HUDEP-2 (cell line): ENCODE measurements at regions not wholly inside any gene's neighbourhood (a gene's known extent, or its start where the extent isn't known, plus 50 kb on each side); places are given as distances from the start of the nearest gene placed in this dataset.

ENCODE experiments used
- DNase-seq, 76 experiments: peaks; one replicate each; lab custom pipeline; 2025; ENCODE audit not compliant: unreplicated experiment in 76 of 76; lab: John Stamatoyannopoulos, UW

DNA sequence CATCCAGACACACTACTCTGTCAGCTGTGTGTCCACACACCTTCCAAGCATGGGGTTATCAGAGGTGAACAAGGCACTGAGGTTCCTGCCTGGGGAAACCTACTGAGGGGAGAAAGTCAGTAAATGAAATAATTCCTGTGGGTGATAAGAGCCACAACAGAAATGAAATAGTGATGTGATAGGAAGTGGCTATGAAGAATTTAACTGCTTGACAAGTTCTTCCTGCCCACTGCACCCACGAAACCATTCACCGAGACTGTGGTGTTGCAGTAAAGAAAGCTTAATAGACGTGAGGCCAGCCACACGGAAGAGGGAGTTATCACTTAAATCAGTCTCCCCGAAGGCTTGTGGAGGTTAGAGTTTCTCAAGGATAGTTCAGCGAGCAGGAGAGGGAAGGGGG lies 353.1 kb downstream of the UQCRFS1 start:
- DNase-seq: no peak

DNA sequence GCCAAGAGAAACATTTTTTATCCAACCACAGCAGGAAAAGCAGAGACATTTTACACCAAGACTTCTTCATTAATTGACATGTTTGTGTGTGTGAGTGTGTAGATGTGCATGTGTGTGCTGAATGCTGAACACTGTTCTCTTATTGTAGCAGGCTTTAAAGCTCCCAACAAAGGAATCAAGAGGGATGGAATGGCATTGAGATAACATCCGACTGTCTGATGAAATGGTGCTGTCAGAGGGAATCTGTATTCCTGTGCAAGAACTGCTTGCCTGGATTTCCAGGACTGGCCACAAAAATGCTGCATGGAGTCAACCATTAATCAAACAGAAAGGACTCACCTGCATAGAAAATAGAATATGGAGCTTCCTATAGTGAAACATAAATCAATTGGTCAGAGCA lies 354.0 kb downstream of the UQCRFS1 start:
- no peak for DNase-seq

DNA sequence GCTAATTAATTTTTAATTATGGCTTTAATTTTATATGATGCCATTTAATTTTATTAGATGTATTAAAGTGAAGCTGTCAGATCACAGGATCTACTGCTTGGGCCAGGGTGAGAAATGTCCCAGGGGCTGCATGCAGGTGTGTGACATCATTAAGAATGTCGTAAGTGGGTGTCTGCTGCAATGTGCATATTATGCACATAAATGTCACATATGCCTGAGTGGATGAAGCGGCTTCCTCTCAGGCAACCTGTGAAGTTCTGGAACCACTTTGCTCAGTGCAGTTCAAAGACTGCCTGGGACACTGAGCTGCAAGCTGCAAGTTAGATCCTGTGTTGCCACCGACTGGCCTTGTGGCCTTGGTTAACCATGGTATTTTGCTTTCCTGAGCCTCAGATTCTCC lies 355.0 kb downstream of the UQCRFS1 start:
- no peak for DNase-seq

DNA sequence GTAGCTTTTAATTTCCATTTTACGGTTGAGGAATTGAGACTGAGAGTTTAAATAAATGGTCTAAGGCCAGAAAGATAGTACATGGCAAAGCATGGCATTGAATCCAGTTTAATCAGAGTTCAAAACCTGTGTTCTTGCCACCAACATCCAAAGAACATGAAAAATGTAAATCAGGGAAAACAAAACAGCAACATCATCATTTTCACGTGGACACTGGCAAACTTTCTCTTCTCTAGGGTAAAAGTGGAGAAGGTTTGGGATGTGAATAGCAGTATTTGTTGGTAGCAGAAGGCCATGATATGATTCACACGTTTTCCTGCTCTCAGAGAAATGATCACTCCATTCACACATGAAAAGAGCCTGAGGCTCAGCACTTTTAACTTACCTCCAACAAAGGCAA lies 357.7 kb downstream of the UQCRFS1 start:
- DNase-seq: no peak

DNA sequence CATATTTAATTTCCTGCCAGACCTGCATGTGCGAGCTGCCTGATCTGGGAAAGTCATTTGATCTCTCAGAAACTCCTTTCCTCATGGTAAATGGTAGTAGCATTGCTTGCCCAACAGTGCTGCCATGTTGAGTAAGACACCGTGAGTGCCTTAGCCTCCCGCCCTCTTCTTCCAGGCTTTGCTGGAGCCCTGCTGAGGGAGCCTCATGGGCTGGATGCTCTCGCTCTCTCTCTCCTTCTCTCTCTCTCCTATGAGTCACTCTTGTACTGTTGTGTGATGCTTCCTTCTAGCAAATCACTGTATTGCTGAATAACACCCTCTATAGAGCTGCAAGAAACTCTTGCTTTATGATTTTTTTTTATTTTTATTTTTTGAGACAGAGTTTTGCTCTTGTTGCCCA lies 365.5 kb downstream of the UQCRFS1 start:
- no peak for DNase-seq

DNA sequence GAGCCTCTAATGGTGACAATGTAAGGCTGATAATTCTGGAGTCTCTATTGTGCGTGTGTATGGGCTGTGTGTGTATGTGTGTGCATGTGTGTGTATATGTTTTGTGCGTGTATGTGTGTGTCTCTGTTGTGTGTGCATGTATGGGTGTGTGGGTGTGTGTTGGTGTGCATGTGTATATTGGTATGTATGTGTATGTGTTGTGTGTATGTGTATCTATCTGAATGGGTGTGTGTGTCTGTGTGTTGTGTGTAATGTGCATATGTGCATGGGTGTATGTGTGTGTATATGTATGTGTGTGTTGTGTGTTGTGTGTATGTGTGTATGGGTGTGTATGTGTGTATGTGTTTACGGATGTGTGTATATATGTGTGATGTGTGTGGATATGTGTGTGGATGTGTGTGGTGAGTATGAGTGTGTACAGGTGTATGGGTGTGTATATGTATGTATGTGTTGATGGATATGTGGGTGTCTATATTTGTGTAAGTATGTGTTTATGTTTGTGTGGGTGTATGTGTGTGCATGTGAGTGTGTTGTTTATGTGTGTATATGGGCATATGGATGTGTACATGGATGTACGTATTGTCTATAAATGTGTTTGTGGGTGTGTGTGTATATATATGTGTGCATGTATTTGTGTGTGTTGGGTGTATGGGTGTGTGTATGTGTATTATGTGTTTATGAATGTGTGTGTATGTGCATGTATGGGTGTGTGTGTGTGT lies 366.7 kb downstream of the UQCRFS1 start:
- no peak for DNase-seq

DNA sequence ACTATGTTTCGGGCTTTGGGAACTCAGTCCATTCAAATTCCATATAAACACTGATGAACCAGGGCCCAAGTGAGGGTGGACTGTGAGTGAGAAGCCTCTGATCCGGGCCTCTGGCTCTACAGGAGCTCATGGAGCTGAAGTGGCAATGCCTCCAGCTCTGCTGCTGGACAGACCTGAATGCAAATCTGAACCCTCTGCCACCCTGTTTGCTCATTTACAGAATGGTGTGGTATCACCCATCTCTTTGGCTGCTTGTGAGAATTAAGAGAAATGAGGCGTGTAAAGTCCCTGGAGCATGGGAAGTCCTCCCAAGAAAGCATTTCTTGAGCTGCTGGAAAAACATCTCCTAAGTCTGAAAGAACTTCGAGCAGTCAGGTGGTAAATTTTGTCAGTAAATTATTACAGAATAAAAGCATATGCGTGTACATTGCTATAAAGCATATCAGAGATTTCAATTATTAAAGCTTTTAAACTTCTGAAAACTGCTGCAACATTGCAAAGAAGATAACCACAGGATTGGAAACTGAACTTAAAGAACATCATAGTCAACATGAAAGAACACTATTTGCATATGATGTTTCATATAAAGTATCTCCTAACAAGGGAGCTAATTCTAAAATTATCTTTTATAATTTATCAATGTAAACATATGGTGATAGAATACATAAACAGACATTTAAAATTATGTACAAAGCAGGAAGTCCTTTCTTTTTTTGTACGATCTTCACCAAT lies 369.0 kb downstream of the UQCRFS1 start:
- DNase-seq: no peak

DNA sequence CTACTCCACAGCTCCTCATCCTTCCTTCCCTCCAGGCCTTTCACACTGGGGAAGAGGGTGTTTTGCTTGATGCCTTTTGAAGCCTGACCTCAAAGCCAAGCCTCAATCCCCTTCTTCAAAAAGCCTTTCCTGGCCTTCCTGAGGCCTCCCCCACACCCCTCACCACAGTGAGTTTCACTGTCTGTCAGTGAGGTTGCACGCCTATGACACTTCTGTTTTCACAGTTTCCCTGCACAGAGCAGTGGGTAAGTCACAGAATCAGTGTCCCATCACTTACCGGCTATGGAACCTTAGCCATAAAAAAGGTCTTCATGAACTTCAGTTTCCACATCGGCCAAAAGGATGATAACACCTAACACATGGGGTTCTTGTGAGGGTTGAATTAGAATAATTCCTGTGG lies 371.4 kb downstream of the UQCRFS1 start:
- DNase-seq: no peak

DNA sequence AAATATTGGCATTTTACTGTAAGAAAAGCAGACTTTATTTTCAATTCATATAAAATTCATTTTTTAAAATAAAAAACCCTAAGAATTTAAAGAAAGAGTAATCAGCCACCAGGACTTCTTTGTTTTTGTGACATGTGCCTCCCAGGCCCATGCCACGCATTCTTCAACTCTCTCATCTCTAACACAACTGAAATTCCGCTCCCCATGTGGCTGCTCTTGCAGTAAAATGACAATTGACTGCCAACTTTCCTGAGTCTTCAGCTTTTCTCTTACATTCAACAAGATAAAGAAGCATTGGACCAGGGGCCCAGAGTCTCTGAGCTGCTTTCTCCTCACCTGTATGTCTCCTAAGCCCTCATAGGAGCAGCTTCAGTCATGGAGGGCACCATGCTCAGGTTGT lies 372.1 kb downstream of the UQCRFS1 start:
- DNase-seq: no peak

DNA sequence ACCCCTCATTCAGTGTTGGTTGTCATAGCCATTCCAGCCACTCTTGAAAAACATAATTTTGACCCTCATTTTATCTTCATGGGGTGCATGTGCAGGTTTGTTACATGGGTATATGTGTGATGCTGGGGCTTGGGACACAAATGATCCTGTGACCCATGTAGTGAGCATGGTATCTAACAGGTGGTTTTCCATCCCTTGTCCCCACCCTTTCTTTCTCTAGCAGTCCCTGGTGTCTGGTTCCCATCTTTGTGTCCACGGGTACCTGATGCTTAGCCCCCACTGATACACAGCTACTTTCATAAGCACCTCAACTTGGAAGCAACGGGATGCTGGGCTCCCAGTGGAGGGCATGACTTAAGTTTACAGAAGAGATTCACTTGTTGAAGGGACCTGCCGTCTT lies 373.5 kb downstream of the UQCRFS1 start:
- no peak for DNase-seq

DNA sequence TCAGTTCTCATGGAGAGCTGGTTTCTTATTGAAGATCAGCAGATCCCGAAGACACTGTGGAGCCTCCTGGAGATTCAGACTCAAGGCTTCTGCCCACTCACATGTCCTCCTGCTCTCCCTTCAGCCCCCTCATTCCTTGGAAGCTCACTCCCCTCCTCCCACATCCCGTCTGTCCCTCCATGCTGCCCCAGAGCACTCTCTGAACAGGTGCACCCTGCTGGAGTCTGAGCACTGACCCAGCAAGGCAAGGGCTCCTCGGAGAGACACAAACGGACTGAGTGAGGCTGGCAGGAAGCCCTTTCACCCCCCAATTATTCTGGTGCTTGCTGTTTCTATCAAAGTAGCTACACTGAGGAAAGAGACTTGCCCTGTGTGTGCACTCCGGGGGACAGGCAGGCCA lies 374.0 kb downstream of the UQCRFS1 start:
- no peak for DNase-seq

DNA sequence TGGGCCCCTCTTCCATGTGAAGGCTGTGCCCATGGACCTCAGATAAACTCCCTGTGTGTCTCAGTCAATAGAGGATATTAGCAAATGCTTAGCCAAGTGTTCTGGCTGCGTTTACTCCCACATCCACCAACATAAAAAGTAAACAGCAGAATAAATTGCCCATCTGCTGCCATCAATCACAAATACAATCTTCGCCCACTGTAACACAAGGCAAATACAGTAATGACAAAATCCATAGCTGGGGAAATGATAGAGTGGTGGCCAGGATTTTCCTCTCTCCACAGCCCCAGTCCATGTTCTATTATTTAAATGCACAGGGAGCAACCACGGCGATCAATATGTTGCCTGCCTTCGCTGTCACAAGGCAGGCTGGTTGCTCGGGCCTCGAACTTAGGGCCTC lies 376.5 kb downstream of the UQCRFS1 start:
- DNase-seq: no peak

DNA sequence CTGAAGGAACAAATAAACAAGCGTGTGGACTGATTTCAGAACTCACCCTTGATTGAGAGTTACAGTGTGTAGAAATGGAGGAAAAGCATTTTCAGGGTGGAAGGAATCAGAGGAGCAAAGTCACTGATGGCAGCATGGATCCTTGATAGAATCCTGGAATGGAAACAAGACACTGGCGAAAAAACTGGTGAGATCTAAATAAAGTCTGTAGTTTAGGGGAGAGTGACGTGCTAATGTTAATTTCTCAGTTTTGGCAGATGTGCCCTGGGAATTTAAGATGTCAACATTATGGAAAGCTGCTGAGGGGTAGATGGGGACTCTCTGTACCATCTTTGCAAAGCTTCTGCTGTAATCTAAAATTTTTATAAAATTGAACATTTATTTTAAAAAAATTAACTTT lies 378.0 kb downstream of the UQCRFS1 start:
- DNase-seq: no peak

DNA sequence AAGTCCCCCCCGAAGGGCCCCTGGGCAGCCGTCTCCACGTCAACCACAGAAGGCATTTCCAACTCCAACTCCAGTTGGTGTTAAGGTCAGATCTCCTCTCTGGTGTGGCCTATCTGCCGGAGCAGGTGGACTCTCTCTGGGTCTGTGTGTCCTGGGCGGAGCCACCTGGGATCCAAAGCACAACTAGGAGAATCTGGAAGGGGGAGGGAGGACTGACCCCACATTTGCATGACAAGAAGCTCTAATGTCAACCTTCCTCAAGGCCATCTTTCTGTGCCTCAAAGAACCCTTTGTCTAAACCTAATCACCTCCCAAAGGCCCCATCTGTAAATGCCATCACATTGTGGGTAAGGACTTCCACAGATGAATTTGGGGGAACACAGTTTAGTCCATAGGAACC lies 381.5 kb downstream of the UQCRFS1 start:
- DNase-seq: no peak

DNA sequence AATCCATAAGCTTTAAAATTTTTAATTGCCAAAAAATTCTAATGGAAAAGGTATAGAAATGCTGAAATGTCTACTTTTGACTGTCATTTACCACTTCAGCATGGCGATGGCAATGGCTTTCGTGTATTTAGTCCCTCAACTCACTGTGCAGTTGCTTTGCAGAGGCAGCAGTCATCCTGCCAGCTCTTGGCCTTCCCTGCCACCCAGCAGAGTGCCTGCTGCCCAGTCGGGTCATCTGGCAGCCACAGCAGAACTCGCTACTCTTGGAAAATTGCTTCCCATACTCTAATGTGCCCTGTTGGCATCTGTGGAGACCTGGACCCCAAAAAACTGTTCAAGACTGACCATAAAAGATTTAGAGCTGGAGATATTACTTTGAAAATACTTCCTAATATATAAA lies 383.2 kb downstream of the UQCRFS1 start:
- DNase-seq: no peak

DNA sequence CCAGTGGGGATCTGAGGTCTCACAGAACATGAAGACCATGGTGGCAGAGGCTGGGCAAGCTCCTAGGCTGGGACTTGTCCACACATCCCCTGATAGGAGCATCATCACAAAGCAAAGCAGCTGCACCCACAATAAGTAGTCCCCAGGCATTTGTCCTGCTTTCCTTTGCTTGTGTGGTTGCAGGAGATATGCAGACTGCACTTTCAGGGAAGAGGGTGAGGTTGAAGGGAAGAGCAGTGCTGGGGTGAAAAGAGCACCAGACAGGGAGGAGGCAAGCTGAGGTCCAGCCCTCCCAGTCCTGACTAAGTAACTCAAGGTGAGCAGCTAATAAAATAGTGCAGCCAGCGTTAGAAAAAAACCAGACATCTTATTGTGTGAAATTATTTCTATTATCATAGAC lies 383.6 kb downstream of the UQCRFS1 start:
- DNase-seq: no peak

DNA sequence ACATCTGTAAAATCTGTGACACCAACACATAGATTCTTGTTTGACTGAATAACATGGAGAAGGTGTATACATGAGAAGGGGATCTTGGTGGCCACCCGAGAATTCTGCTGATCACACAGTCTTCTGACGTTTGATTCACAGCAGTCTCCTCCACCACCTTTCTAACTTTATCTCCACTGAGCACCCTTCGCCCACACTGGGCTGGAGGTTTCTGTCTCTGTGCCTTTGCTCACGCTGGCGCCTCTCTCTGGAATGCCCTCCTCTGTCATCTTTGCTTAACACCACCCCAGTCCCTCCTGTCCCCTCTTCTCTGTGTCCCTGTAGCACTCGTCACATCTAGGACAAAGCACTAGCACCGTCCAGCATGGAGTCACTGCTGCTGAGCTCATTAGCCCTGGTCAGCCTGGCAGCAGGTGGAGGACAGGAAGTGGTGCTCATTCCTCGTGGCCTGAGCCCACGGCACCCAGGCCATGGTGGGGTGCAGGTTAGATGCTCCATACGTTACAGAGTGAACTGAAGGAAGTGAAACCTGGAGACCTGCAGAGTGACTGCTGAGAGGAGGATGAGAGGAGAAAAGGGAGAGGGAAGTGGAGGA lies 384.6 kb downstream of the UQCRFS1 start:
- no peak for DNase-seq

DNA sequence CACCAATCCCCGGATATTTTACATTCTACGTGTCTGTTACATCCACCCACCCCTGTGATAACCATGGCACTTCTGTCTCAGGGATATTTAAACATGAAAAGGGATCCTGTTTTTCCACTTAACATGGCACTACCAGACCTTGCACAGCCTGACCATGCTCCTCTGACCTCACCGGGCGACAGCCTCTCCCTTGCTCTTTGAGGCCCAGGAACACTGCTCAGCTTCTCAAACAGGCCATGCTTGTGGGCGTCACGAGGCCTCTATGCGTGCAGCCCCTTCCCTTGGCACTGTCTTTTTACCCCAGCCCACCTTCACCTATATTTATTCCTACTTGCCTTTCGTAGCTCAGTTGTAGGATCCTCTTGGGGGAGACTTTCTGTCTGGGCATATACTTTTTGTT lies 385.6 kb downstream of the UQCRFS1 start:
- DNase-seq: no peak

DNA sequence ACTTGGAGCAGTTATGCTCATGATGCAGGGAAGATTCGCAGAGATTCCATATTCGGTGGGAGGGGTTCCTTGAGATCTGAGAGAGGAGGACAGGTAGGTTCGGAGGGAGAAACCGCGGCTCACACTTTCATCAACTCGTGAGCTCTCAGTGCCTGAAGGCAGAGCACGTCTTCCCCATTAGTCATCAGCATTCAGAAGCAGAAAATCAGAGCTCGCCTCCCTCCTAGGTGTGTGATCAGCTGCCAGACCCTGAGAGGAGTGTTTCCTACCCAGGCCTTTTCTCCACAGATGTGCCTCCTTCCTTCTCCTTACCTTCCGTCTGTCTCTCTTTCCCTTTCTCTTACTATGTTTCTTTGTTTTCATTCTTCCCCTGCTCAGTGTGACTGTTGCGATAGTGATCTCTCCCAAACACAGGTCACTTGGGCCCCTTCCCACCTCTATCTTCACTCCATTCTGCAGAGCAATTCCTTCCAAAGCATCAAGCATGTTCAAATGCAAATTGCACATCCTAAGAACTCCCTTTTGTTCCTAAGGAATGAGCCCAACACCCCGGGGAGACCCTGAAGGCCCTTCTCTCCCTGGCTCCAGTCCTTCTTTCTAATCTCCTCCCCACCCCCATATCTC lies 389.5 kb downstream of the UQCRFS1 start:
- no peak for DNase-seq

DNA sequence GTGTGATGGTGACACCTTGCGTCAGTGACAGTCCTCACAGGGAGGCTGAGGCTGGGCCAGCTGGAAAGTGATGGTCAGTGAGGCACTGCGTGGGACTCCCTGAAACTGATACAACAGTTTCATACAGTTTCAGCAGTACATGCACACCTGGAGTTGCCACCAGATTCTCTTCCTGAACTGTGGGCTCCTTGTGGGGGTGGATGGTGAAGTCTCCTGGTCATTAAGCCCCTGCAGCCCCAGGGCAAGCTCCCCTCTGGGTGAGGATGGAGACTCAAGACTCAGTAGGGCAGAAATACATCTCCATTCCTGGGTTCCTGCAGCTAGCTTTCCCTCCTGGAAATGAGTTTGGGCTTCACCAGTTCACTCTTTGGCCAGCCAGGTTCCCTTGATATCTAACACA lies 392.7 kb downstream of the UQCRFS1 start:
- no peak for DNase-seq

DNA sequence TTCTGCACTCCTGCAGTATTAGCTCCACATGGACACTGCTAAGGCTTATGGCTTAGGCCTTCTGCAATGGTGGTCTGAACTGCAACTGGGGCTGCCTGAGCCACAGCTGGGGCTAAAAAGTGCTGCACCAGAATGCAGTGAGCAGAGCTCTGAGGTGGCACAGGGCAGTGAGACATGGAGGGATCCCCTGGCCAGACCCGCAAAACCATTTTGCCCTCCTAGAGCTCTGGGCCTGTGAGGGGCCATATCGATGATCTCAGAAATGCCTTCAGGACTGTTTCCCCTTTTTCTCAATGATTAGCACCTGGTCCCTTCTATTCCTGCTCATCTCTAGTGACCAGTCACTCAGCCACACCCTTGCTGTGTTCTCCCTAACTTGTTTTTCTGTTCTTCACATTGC lies 397.7 kb downstream of the UQCRFS1 start:
- DNase-seq: no peak

DNA sequence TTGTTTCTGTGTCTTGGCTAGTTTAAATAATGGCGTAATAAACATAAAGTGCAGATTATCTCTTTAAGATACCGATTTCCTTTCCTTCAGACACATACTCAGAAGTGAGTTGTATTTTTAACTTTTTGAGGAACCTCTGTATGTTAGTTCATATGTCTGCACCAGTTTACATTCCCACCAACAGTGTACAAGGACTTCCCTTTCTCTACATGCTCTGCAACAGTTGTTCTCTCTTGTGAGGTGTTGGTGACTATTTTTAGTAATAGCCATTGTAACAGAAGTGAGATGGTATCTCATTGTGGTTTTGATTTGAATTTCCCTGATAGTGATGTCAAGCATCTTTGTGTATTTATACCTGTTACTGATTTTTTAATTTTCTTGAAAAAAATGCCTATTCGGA lies 418.6 kb downstream of the UQCRFS1 start:
- no peak for DNase-seq
